HFF-Myc (cell line): ENCODE measurements at regions not wholly inside any gene's neighbourhood (a gene's known extent, or its start where the extent isn't known, plus 50 kb on each side); places are given as distances from the start of the nearest gene placed in this dataset.
"Not testable (repeated sequence)": the region's sequence is repeated elsewhere in the genome, so short reads cannot be mapped to it uniquely, and the experiment has no call there.

Source experiments
- DNase-seq: peaks from one replicate; pipeline ENCODE4 v3.0.0-alpha.2; 2011; ENCODE audit warnings: low read depth; ENCODE audit errors: extremely low read depth
- H3K4me3 ChIP-seq: replicated peaks from 2 replicates; pipeline ENCODE4 v1.5.1; 2011; ENCODE audit warnings: low read depth, mild to moderate bottlenecking, control low read depth, low read length
- TF ChIP-seq, protein P1 (sequence below): IDR thresholded peaks from 2 replicates; pipeline ENCODE4 v1.5.1; 2012; ENCODE audit warnings: mild to moderate bottlenecking, low read depth, low read length, control low read depth; ENCODE audit errors: missing control alignments

DNA sequence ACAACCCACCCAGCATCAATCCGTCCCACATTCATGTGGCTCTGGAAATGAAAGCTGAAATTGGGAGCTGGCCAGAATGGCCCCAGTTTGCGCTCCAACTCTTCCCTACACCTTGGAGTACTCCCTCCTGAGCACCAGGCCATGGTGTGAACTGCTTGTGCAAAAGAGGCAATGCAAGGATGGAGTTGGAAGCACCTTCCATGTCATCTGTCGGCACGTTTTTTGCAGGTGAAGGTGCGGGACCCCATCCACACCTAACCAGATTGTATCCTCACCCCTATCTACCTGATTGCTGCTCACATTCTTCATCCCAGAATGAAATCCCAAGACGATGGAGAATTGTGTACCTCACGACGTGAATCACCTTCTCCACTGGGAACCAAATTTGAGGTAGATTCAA is 136.6 kb upstream of the WSB1 start:
- TF ChIP-seq, protein P1, sequence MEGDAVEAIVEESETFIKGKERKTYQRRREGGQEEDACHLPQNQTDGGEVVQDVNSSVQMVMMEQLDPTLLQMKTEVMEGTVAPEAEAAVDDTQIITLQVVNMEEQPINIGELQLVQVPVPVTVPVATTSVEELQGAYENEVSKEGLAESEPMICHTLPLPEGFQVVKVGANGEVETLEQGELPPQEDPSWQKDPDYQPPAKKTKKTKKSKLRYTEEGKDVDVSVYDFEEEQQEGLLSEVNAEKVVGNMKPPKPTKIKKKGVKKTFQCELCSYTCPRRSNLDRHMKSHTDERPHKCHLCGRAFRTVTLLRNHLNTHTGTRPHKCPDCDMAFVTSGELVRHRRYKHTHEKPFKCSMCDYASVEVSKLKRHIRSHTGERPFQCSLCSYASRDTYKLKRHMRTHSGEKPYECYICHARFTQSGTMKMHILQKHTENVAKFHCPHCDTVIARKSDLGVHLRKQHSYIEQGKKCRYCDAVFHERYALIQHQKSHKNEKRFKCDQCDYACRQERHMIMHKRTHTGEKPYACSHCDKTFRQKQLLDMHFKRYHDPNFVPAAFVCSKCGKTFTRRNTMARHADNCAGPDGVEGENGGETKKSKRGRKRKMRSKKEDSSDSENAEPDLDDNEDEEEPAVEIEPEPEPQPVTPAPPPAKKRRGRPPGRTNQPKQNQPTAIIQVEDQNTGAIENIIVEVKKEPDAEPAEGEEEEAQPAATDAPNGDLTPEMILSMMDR = no peak
- H3K4me3 ChIP-seq = no peak overlapping the region
- no peak for DNase-seq

DNA sequence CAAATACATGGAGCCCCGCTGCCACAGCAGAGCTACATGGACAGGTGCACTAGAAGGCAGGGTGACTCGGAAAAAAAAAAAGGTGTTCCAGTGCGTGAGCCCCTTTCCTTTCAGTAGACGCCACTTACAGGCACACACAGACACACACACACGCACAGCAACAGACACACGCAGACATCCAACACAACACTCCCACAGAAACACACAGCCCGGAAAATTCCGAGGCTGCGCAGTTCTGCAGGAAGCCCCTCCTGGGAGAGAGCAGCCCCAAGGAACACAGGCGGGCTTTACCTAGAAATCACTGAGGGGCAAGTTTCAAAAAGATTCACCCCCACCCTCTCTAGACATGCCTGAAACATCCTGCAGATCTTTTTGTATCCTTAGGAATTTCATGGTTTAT is 136.0 kb upstream of the WSB1 start:
- H3K4me3 ChIP-seq = no peak overlapping the region
- TF ChIP-seq, protein P1 = no peak
- DNase-seq = no peak

DNA sequence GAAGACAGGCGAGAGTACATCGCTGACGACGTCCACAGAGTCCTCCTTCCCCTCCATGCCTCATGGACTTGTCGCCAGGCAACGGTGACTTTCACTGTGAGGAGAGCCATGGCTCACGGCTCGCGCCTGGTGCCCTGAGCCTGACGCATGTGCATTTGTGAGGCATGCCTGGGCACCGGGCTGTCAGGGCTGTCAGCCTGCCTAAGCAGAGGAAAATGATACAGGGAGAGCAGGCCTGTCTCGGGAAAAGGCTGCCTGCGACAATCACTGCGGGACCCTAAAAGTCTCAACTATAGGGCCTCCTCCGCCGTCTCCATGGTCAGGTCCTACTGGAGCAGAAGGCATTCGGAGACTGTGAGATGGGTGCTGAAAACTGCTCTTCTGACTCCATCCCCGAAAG is 135.5 kb upstream of the WSB1 start:
- no peak overlapping the region for H3K4me3 ChIP-seq
- TF ChIP-seq, protein P1 = no peak
- DNase-seq = no peak

DNA sequence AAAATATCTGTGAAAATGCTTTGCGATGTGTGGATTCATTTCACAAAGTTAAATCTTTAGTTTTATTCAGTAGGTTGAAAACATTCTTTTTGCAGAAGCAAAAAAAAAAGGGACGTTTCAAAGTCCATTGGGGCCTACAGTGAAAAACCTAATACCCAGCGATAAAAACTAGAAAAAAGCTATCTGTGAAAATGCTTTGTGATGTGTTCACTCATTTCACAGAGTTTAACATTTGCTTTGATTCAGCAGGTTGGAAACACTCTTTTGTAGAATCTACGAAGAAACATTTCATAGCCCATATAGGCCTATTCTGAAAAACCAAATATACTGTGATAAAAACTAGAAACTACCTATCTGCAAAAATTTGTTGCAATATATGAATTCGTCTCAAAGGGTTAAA is 113.6 kb upstream of the WSB1 start:
- TF ChIP-seq, protein P1 = no peak
- DNase-seq = no peak
- no peak overlapping the region for H3K4me3 ChIP-seq

DNA sequence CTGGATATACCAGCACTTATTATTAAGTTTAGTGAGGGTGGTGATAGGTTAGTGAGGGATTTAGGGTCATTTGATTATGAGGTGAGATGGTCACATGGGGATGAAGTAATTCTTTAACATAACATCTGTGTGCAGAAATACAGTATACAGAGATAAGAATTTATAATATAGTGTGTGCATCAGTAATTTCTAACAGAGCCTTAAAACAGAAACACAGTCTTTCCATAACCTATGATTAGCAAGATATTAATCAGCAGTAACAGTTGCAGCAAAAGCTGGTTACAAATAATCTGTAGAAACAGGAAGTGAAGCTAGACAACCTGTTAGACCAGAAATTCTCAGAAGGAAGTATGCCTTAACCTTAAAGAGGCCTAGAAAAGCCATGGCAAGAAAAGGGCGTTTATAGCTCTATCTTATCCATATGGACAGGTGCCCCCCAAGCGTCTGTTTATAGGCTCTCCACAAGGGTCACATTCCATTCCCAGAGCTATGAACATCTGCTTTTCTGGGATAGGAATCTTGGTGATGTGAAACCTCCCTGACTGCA is 112.5 kb upstream of the WSB1 start:
- DNase-seq, H3K4me3 ChIP-seq: not testable (repeated sequence)

DNA sequence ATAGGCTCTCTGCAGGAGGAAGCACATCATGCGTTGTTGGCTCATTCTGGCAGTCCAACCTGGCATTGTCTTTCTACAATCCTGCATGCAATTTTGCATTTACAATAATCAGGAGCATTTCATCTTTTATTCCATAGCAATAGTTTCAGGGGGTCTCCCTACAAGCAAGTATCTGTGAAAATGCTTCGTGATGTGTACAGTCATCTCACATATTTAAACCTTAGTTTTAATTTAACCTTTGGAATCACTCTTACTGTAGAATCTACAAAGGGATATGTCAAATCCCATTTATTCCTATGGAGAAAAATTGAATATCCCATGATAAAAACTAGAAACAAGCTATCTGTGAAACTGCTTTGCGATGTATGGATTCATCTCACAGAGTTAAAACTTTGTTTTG is 112.0 kb upstream of the WSB1 start:
- DNase-seq = no peak
- TF ChIP-seq, protein P1 = no peak
- H3K4me3 ChIP-seq = no peak overlapping the region

DNA sequence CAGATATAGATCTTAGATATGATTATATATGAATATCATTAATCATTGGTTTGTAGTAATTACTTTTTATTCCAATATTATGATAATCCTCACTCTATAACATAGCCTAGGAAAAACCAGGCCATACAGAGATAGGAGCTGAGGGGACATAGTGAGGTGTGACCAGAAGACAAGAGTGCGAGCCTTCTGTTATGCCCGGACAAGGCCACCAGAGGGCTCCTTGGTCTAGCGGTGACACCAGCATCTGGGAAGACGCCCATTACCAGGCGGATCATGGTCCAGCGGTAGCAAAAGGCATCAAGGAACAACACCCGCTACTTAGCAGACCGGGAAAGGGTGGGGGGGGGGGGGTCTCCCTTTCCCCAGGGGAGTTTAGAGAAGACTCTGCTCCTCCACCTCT is 96.4 kb upstream of the WSB1 start:
- DNase-seq, H3K4me3 ChIP-seq: not testable (repeated sequence)
- TF ChIP-seq, protein P1 = peak; percentile 39
